ENCODE measurements at regions not wholly inside any gene's neighbourhood (a gene's known extent, or its start where the extent isn't known, plus 50 kb on each side); places are given as distances from the start of the nearest gene placed in this dataset.

GRCh38 chr21:16870103-16870502, 642.7 kb upstream of the CXADR start:
- Histone ChIP-seq H3K27me3 (ENCODE audit: low read depth, low read length) (no peaks in the 10 kb centered on the region), H3K9me3 (ENCODE audit: insufficient read depth, low read length) (no peaks in the 10 kb centered on the region), H3K9ac (ENCODE audit: low read length) (no peak overlapping the region), H3K4me1 (ENCODE audit: low read length) (no peaks in the 10 kb centered on the region), H3K4me3 (ENCODE audit: low read length) (no peak overlapping the region), H3K27ac (ENCODE audit: low read length) (no peak overlapping the region), H3K36me3 (replicated peaks; ENCODE audit: low read depth, low read length) (no peaks in the 10 kb centered on the region), H2AFZ (ENCODE audit: low read depth, low read length) (no peak overlapping the region), H3K79me2 (ENCODE audit: low read length) (no peaks in the 10 kb centered on the region), H3K4me2 (ENCODE audit: low read length) (no peak overlapping the region), H4K20me1 (ENCODE audit: insufficient read depth, low read length) (no peaks in the 10 kb centered on the region)
- no peak for TF ChIP-seq EZH2phosphoT487 (IDR thresholded peaks at IDR 0.05; ENCODE audit: low read depth)
- no peak for TF ChIP-seq CTCF (IDR thresholded peaks at IDR 0.05; ENCODE audit: low read depth, low read length)

- Histone ChIP-seq H3K27me3 (ENCODE audit: low read depth, low read length) (no peaks in the 10 kb centered on the region), H3K9ac (ENCODE audit: low read length) (no peak overlapping the region), H3K4me3 (ENCODE audit: low read length) (no peak overlapping the region), H3K4me1 (ENCODE audit: low read length) (no peaks in the 10 kb centered on the region), H3K9me3 (ENCODE audit: insufficient read depth, low read length) (no peaks in the 10 kb centered on the region), H4K20me1 (ENCODE audit: insufficient read depth, low read length) (no peaks in the 10 kb centered on the region), H3K4me2 (ENCODE audit: low read length) (no peak overlapping the region), H2AFZ (ENCODE audit: low read depth, low read length) (no peak overlapping the region), H3K79me2 (ENCODE audit: low read length) (no peaks in the 10 kb centered on the region), H3K27ac (ENCODE audit: low read length) (no peak overlapping the region), H3K36me3 (replicated peaks; ENCODE audit: low read depth, low read length) (no peaks in the 10 kb centered on the region)
- no peak for TF ChIP-seq EZH2phosphoT487 (IDR thresholded peaks at IDR 0.05; ENCODE audit: low read depth)
- TF ChIP-seq CTCF (IDR thresholded peaks at IDR 0.05; ENCODE audit: low read depth, low read length): no peak
Observed at GRCh38 chr21:16872616-16873015, 640.2 kb upstream of the CXADR start.

- H3K4me3 ChIP-seq (ENCODE audit: low read length): no peak overlapping the region
Observed at GRCh38 chr21:16873176-16873575, 639.7 kb upstream of the CXADR start.

GRCh38 chr21:16873596-16873995, 639.2 kb upstream of the CXADR start:
- H2AFZ ChIP-seq (ENCODE audit: low read depth, low read length): no peak overlapping the region
- H3K27ac ChIP-seq (ENCODE audit: low read length): no peak overlapping the region
- H4K20me1 ChIP-seq (ENCODE audit: insufficient read depth, low read length): no peaks in the 10 kb centered on the region
- no peaks in the 10 kb centered on the region for H3K79me2 ChIP-seq (ENCODE audit: low read length)
- H3K27me3 ChIP-seq (ENCODE audit: low read depth, low read length): no peaks in the 10 kb centered on the region
- no peaks in the 10 kb centered on the region for H3K9me3 ChIP-seq (ENCODE audit: insufficient read depth, low read length)
- no peak for TF ChIP-seq CTCF (IDR thresholded peaks at IDR 0.05; ENCODE audit: low read depth, low read length)
- no peak for TF ChIP-seq EZH2phosphoT487 (IDR thresholded peaks at IDR 0.05; ENCODE audit: low read depth)
- H3K4me2 ChIP-seq (ENCODE audit: low read length): no peak overlapping the region
- no peak overlapping the region for H3K9ac ChIP-seq (ENCODE audit: low read length)
- no peaks in the 10 kb centered on the region for H3K36me3 ChIP-seq (replicated peaks; ENCODE audit: low read depth, low read length)
- no peak overlapping the region for H3K4me3 ChIP-seq (ENCODE audit: low read length)
- no peaks in the 10 kb centered on the region for H3K4me1 ChIP-seq (ENCODE audit: low read length)

More at GRCh38 chr21:16873176-16873575, 639.7 kb upstream of the CXADR start:
- H3K4me1 ChIP-seq (ENCODE audit: low read length): no peaks in the 10 kb centered on the region
- H2AFZ ChIP-seq (ENCODE audit: low read depth, low read length): no peak overlapping the region
- no peaks in the 10 kb centered on the region for H3K27me3 ChIP-seq (ENCODE audit: low read depth, low read length)
- no peaks in the 10 kb centered on the region for H3K9me3 ChIP-seq (ENCODE audit: insufficient read depth, low read length)
- H3K79me2 ChIP-seq (ENCODE audit: low read length): no peaks in the 10 kb centered on the region
- H4K20me1 ChIP-seq (ENCODE audit: insufficient read depth, low read length): no peaks in the 10 kb centered on the region
- H3K4me2 ChIP-seq (ENCODE audit: low read length): no peak overlapping the region
- no peak overlapping the region for H3K9ac ChIP-seq (ENCODE audit: low read length)
- no peak overlapping the region for H3K27ac ChIP-seq (ENCODE audit: low read length)
- H3K36me3 ChIP-seq (replicated peaks; ENCODE audit: low read depth, low read length): no peaks in the 10 kb centered on the region
- no peak for TF ChIP-seq EZH2phosphoT487 (IDR thresholded peaks at IDR 0.05; ENCODE audit: low read depth)

GRCh38 chr21:16879479-16879878, 633.4 kb upstream of the CXADR start:
- H3K27me3 ChIP-seq (ENCODE audit: low read depth, low read length): no peaks in the 10 kb centered on the region
- no peaks in the 10 kb centered on the region for H3K79me2 ChIP-seq (ENCODE audit: low read length)
- H3K4me1 ChIP-seq (ENCODE audit: low read length): no peaks in the 10 kb centered on the region
- no peaks in the 10 kb centered on the region for H3K36me3 ChIP-seq (replicated peaks; ENCODE audit: low read depth, low read length)
- no peak overlapping the region for H3K4me2 ChIP-seq (ENCODE audit: low read length)
- TF ChIP-seq CTCF (IDR thresholded peaks at IDR 0.05; ENCODE audit: low read depth, low read length) (no peak), EZH2phosphoT487 (IDR thresholded peaks at IDR 0.05; ENCODE audit: low read depth) (no peak)
- H2AFZ ChIP-seq (ENCODE audit: low read depth, low read length): no peak overlapping the region
- no peak overlapping the region for H3K4me3 ChIP-seq (ENCODE audit: low read length)
- no peak overlapping the region for H3K9ac ChIP-seq (ENCODE audit: low read length)
- H3K9me3 ChIP-seq (ENCODE audit: insufficient read depth, low read length): no peaks in the 10 kb centered on the region
- H4K20me1 ChIP-seq (ENCODE audit: insufficient read depth, low read length): no peaks in the 10 kb centered on the region
- H3K27ac ChIP-seq (ENCODE audit: low read length): no peak overlapping the region
